Osteocyte (in vitro differentiated cells): ENCODE measurements at regions not wholly inside any gene's neighbourhood (a gene's known extent, or its start where the extent isn't known, plus 50 kb on each side); places are given as distances from the start of the nearest gene placed in this dataset.

Source experiments
- DNase-seq: peaks from one replicate; pipeline ENCODE4 v3.0.0; 2021; ENCODE audit warnings: mixed read lengths; ENCODE audit not compliant: unreplicated experiment; ENCODE audit errors: extremely low spot score
- H3K27ac Mint-ChIP-seq: one replicate; pipeline ENCODE4 v1.8.0; 2021; ENCODE audit warnings: mild to moderate bottlenecking, mixed read lengths; ENCODE audit not compliant: unreplicated experiment
- H3K27me3 Mint-ChIP-seq: one replicate; pipeline ENCODE4 v1.8.0; 2021; ENCODE audit warnings: mixed read lengths; ENCODE audit not compliant: unreplicated experiment
- H3K36me3 Mint-ChIP-seq: one replicate; pipeline ENCODE4 v1.8.0; 2021; ENCODE audit warnings: mixed read lengths; ENCODE audit not compliant: unreplicated experiment
- H3K4me1 Mint-ChIP-seq: one replicate; pipeline ENCODE4 v1.8.0; 2021; ENCODE audit warnings: mixed read lengths; ENCODE audit not compliant: unreplicated experiment
- H3K4me3 Mint-ChIP-seq: one replicate; pipeline ENCODE4 v1.8.0; 2021; ENCODE audit warnings: mild to moderate bottlenecking, moderate library complexity, mixed read lengths; ENCODE audit not compliant: unreplicated experiment
- H3K9me3 Mint-ChIP-seq: one replicate; pipeline ENCODE4 v1.8.0; 2021; ENCODE audit warnings: mixed read lengths; ENCODE audit not compliant: unreplicated experiment
- CTCF ChIP-seq: fragments of 200-600 bp; sonication (generic); IDR thresholded peaks from 2 replicates; pipeline ENCODE4 v1.5.0; 2021; ENCODE audit warnings: antibody characterized with exemption, mild to moderate bottlenecking, moderate library complexity

DNA sequence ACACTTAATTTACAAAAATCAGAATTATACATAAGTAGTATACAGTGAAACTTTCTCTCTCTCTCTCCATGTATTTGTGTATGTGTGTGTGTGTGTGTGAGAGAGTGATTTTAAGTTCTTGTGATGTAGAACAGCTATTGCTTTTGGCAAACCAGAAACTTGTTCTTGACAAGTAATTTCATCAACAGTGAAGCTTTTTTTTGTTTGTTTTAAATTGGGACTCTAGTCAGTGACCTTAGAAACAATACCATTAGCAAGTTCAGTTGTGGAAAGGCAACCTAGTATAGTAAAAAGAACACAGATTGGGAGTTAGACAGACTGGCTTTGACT, 319.1 kb downstream of the PTEN start:
- DNase-seq: no peak
- H3K27me3 Mint-ChIP-seq: no peaks in the 10 kb centered on the region
- H3K4me3 Mint-ChIP-seq: no peak overlapping the region
- peaks cover 2% of the 10 kb centered on the region for H3K4me1 Mint-ChIP-seq
- H3K9me3 Mint-ChIP-seq: peaks cover 2% of the 10 kb centered on the region
- H3K36me3 Mint-ChIP-seq: no peaks in the 10 kb centered on the region
- no peak for TF ChIP-seq CTCF
- H3K27ac Mint-ChIP-seq: no peak overlapping the region

GRCh38 chr10:88184543-88185297, 321.3 kb downstream of the PTEN start:
- H3K4me1 Mint-ChIP-seq: peaks cover 2% of the 10 kb centered on the region
- no peak for DNase-seq
- H3K27me3 Mint-ChIP-seq: no peaks in the 10 kb centered on the region
- no peaks in the 10 kb centered on the region for H3K36me3 Mint-ChIP-seq
- no peak overlapping the region for H3K27ac Mint-ChIP-seq
- no peak overlapping the region for H3K4me3 Mint-ChIP-seq
- TF ChIP-seq CTCF: no peak
- no peaks in the 10 kb centered on the region for H3K9me3 Mint-ChIP-seq

DNA sequence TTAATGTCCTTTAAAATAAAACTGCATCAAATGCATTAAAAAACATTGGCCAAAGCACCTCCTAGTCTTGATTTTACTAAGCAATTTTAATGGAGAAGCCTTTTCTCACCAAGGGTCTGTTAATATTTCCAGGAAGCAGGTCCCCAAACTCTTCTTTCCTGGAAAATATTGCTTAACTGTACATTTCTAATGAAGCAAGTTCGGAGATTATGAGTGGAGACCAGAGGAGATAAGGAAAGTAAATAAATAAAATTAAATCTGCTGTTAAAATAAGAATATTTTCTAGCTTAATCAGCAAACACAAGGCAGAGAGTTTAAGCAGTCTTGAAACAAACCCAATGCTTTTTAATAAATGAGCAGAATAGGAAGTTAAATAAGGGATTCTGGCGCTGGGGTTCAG, 322.4 kb downstream of the PTEN start:
- Mint-ChIP-seq H3K4me1 (peaks cover 2% of the 10 kb centered on the region), H3K4me3 (no peak overlapping the region), H3K27me3 (no peaks in the 10 kb centered on the region), H3K27ac (no peak overlapping the region), H3K9me3 (no peaks in the 10 kb centered on the region), H3K36me3 (no peaks in the 10 kb centered on the region)
- DNase-seq: no peak
- TF ChIP-seq CTCF: no peak

GRCh38 chr10:88186335-88186734, 322.9 kb downstream of the PTEN start:
- no peak for DNase-seq
- H3K27me3 Mint-ChIP-seq: no peaks in the 10 kb centered on the region
- H3K4me1 Mint-ChIP-seq: peaks cover 2% of the 10 kb centered on the region
- H3K9me3 Mint-ChIP-seq: no peaks in the 10 kb centered on the region
- H3K4me3 Mint-ChIP-seq: no peak overlapping the region
- TF ChIP-seq CTCF: no peak
- no peak overlapping the region for H3K27ac Mint-ChIP-seq
- H3K36me3 Mint-ChIP-seq: no peaks in the 10 kb centered on the region

GRCh38 chr10:88187472-88187871, 324.0 kb downstream of the PTEN start:
- no peak overlapping the region for H3K27ac Mint-ChIP-seq
- no peaks in the 10 kb centered on the region for H3K36me3 Mint-ChIP-seq
- no peak for DNase-seq
- H3K9me3 Mint-ChIP-seq: no peaks in the 10 kb centered on the region
- H3K4me1 Mint-ChIP-seq: no peaks in the 10 kb centered on the region
- TF ChIP-seq CTCF: no peak
- no peaks in the 10 kb centered on the region for H3K27me3 Mint-ChIP-seq
- H3K4me3 Mint-ChIP-seq: no peak overlapping the region
